ENCODE measurements at regions not wholly inside any gene's neighbourhood (a gene's known extent, or its start where the extent isn't known, plus 50 kb on each side); places are given as distances from the start of the nearest gene placed in this dataset.
"Not testable (repeated sequence)": the region's sequence is repeated elsewhere in the genome, so short reads cannot be mapped to it uniquely, and the experiment has no call there.

GRCh38 chr1:219560856-219561255 is 52.0 kb downstream of the ZC3H11B start:
- no peak for DNase-seq (ENCODE audit: low read depth in 2 of 2)

DNA sequence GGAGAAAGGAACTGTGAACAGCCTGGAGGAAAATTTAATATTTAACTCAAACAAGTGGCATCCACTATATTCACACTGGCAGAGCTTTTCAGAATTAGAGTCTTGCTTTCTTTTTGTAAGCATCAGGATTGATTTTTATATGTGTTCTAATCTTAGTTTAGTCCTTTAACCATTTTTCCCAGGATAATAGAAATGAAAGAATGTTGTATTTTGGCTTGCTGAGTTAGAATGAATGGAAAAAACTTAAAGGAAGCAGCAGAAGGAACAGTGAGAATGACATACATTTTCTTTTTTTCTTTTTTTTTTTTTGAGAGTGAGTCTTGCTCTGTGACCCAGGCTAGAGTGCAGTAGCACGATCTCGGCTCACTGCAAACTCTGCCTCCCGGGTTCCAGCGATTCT is 53.0 kb downstream of the ZC3H11B start:
- no peak for DNase-seq (ENCODE audit: low read depth in 2 of 2)

GRCh38 chr1:219555806-219556205 is 57.1 kb downstream of the ZC3H11B start:
- DNase-seq (ENCODE audit: low read depth in 2 of 2): no peak

DNA sequence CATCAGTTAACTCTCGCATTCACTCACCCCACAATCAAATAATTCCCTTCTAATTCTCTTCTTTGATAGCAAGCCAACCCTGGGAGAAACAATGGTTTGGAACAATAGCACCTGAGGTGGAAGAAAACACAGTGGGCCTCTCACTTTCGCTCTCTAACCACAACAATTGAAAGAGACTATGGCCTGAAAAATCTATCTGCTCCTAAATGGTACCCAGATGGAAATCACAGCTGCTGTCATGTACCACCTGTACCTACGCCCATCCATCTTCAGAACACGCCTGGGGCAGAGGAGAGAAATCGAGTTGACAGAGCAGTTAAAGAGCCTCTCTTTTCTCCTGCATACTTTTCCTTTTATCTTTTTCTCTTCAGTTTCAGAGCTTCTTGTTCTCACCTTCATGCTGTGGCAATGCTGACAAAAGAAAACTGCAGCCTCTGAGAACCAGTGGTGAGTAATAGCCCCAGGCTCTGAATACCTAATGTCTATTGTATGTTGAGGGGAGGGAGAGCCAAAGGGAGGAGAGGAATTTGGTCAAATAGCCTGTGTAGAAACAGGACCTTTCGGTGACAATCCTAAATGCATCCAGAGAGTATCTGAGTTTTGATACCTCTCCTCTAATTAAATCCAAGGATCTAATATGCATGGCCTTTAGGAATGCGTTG is 57.7 kb downstream of the ZC3H11B start:
- no peak for DNase-seq (ENCODE audit: low read depth in 2 of 2)

DNA sequence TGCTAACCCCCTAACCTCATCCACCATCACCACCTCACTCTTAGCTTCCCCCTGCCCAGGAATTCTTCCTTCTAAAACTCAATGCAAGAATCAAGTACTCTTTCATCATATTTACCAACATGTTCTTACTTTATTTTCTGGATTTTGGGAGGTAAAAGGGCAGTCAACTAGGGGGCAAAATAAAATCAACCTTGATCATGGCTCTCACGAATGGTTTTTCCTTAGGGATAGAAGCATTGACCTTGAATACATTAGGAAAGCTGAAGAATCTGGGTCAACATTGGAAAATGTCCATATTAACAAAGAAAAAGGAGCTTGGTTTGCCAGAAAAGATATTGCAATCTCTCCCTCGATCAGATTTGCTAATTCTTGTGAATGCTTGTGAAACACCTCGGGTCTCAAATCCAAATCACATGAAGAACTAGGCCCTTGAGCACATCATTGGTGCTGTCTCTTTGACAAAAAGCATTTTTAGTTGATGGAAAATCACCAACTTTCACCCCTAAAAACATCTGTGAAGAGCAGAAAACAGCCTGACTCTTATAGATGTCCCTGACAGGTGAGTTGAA is 58.9 kb downstream of the ZC3H11B start:
- DNase-seq (ENCODE audit: low read depth in 2 of 2): no peak

DNA sequence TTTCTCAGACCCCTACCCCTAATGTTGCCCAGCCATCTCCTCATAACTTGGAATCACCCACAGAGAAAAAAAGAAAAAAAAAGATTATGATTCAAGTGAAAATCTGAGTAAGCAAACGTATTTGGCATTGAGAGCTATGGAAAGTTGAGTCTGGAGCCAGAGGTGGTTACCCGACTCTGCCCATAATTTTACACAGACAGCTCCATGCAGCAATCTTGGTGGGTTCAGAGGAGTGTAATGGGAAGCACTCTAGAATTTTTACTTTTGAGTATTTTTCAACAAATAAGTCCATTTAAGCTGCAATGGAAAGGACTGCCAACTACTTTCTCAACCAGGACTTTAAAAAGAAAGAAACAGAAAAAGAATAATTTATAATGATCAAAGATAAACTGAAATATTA is 62.7 kb downstream of the ZC3H11B start:
- DNase-seq (ENCODE audit: low read depth in 2 of 2): no peak

- DNase-seq (ENCODE audit: low read depth in 2 of 2): no peak
Measured at GRCh38 chr1:219549215-219549614, 63.7 kb downstream of the ZC3H11B start.

DNA sequence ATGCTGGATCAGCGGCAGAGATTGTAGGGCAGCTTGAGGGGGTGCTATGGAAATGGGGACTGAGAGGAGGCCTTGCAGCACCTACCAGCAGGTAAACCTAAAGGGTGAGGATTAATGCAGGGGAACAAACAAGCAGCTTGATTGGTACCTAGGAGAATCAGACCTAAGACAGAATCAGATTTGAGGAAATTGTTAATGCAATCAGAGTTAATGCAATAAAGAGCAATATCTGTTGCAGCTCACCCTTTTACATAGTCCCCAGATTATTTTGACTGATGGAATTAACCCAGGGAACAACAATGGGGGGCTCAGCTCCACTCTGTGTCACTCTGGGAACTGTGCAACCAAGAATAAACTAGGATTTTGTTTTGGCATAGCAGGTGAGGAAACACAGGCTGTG is 64.5 kb downstream of the ZC3H11B start:
- DNase-seq (ENCODE audit: low read depth in 2 of 2): no peak

- DNase-seq (ENCODE audit: low read depth in 2 of 2): not testable (repeated sequence)
Measured at GRCh38 chr1:219545756-219546155, 67.1 kb downstream of the ZC3H11B start.

DNA sequence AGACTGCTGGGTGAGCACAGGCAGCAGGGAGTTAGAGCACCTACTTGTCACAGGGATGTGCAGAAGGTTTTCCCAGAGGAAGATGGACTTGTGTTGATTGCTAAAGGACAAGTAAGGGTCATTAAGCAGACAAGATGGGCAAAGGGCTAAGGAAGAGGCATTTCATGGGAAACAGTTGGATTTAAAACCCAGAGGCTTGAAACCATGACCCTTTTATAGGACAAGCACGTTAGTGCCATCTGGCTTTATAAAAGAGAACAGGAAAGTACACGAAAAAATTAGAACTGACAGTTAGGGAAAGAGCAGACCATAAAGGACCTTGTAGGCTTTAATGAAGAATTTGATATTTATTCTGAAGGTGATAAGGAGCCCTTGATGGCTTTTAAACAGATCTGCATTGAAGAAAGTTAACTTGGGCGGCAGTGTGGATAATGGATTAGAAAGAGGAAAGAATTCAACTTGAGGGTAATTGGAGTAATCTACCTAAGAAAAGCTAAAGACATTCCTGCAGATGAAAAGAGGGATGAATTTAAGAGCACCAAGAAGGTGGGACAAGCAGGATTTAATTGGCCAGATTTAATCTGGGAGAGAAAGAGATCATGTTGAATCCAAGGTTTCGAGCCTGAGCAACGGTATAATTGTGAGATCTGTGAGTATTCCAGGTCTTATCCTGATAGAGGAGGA is 68.6 kb downstream of the ZC3H11B start:
- no peak for DNase-seq (ENCODE audit: low read depth in 2 of 2)

- no peak for DNase-seq (ENCODE audit: low read depth in 2 of 2)
Measured at GRCh38 chr1:219542828-219543518, 69.9 kb downstream of the ZC3H11B start.

DNA sequence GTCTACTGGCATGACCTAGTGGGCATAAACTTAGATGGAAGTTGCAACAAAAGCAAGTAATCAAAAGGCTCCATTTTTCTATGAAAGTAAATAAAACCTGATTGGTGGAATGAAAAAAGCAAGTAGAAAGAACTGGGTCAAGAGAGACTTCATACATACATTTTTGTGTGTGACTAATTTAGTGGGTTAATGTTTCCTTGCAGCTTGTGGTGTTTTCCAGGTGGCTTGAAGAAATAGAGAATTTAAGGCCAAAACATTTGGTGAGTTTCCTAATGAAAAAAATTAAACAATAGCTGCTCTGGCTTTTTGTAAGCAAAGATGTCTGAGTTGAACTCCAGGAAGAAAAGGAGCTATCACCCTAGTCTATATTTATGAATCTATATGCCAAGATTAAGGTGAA is 71.0 kb downstream of the ZC3H11B start:
- no peak for DNase-seq (ENCODE audit: low read depth in 2 of 2)

DNA sequence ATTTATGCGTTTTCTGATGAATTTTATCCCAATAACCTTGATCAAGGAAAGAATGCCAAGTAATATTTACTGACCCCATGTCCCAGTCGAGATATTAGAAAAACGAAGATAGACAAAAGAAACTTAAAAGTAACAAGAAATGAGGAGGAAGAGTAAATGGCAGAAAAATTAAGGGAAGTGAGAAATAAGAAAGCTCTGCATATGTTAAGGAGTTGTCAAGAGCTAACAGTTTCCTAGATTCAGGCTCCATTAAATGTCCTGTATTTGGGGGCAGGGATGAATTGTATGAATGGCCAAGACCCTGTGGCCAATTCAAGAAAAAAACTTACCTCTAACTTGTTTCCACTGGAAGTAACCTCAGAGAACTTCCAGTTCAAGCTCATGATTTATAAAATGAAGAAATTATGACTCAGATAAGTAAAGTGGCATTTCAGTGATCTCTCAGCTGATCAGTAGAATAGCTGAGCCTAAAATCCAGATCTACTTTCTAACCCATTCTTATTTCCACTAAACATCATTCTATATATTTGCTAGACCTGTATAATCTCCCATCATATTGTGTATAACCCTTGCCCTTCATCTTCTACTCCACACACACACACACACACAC is 73.2 kb downstream of the ZC3H11B start:
- DNase-seq (ENCODE audit: low read depth in 2 of 2): no peak

DNA sequence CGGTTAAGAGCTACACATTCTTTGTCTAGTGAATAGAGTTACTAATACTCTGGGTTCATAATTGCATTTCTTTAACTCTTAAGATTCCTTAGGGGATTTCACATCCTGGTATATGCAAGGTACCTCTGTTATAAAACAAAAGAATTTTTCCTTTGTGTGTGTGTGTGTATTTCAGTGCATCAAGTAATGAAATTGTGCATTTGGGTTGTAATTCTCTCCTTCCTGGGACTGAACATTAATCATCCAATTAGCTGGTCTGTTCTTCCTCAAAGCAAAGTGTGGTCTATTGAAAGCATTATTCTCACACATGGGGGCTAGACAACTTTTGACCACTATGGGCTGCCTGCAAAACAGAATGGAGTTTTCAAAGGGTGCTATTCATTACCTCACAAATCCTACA is 74.0 kb downstream of the ZC3H11B start:
- no peak for DNase-seq (ENCODE audit: low read depth in 2 of 2)

DNA sequence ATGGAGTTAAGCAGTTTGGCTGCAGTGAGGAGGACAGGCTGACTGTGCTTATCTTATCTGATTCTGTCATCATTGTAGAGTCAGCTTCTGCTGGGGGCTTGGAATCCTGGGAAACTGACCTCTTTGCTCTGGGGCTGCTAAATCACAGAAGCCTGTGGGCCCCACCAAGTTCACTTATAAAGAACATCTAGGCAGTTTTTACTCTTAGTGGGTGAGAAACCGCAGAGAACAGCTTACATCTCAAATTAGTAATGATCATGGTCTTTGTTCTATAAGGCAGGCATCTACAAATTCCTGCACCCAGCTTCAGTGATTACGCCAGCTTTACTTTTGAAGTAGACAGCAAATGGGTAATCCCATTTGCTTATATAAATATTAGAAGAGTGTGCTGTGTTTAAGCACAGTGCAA is 75.7 kb downstream of the ZC3H11B start:
- DNase-seq (ENCODE audit: low read depth in 2 of 2): no peak

- no peak for DNase-seq (ENCODE audit: low read depth in 2 of 2)
Measured at GRCh38 chr1:219536038-219536437, 76.9 kb downstream of the ZC3H11B start.

- no peak for DNase-seq (ENCODE audit: low read depth in 2 of 2)
Measured at GRCh38 chr1:219534991-219535390, 77.9 kb downstream of the ZC3H11B start.

GRCh38 chr1:219533280-219533679 is 79.6 kb downstream of the ZC3H11B start:
- no peak for DNase-seq (ENCODE audit: low read depth in 2 of 2)

DNA sequence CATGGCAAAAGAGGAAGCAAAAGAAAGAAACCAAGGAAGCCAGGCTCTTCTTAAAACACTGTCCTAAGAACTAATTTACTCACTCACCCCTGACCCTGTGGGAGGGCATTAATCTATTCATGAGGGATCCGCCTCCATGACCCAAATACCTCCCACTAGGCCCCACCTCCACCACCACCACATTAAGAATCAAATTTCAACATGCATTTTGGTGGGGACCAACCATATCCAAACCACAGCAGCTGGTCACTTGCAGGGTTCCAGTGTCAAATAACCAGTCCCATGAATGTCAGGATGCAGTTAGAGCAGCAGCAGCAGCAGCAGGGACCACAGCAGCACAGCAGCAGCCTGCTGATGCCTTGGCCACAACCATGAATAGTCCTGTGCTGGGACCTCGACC is 83.8 kb downstream of the ZC3H11B start:
- no peak for DNase-seq (ENCODE audit: low read depth in 2 of 2)

- DNase-seq (ENCODE audit: low read depth in 2 of 2): no peak
Measured at GRCh38 chr1:219528633-219529032, 84.3 kb downstream of the ZC3H11B start.

GRCh38 chr1:219527994-219528393 is 84.9 kb downstream of the ZC3H11B start:
- DNase-seq (ENCODE audit: low read depth in 2 of 2): no peak

DNA sequence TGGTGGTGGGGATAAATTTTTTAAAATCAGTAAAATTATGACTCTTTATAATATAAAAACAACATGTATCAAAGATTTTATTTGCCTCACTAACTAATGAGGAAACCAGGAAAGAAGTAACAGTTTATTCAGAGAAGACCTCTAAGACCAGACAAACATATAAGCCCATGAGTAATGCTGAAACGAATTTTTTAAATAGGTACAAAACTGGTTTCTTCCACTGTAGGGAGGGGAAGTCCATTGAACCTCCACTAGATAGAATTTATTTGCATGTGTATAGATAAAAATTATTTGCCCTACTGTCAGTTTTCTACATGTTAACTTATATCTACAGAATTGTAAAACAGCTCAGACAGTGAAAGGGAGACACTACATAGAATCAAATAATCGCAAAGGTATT is 86.8 kb downstream of the ZC3H11B start:
- DNase-seq (ENCODE audit: low read depth in 2 of 2): no peak

Data from stimulated activated CD4-positive, alpha-beta T cell treated with anti-CD3 and anti-CD28 coated beads, Interleukin-15, amount 100 ng/mL, for 48 hours (primary cell).